ENCODE measurements at regions not wholly inside any gene's neighbourhood (a gene's known extent, or its start where the extent isn't known, plus 50 kb on each side); places are given as distances from the start of the nearest gene placed in this dataset.

DNA sequence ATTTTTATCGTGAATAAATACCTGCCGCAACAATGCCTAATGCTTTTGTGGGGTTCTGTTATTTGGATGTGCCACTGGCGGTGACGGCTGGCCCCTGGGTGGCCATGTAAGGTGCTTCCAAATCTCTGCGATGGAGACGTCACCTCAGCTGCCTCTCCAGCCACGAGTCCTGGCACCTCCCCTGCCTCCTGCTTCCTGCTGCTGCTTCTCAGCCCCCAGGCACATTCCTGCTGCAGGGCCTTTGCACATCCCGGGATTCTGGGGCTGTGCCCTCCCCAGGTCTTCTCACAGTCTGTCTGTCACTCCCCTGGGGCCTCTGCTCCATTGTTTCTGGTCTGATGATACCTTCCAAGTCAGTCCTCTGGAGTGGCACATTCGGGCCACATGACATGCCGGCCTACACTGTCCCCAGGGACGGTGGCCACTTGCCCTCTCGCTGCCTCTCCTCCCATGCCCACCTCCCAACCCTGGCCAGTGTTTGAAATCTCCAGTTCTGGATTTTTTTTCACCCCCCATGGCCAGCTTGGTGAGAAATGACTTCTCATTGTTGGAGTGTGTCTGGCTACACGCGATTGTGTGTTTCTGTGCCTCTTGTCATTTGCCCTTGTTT is 151.8 kb downstream of the KIF26A start:
- FAIRE-seq: no peak
- DNase-seq (ENCODE audit: insufficient read length, low spot score): no peak

DNA sequence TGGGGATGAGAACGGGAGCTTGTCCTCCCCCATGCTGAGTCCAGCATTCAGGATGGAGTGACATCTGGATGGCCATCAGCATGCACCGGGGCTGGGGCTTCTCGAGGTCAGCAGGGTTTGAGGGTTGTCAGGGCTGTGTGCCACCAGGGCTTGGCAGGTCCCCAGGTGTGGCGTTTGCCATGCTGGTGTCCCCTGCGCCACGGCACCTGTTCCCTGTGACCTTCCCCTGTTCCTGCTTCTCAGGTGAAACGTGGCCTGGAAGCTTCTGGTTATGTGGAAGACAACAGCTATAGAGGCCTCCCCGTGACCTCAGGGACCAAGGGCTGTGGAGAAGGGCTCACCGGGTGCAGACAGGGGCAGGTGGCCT is 152.4 kb downstream of the KIF26A start:
- DNase-seq (ENCODE audit: insufficient read length, low spot score): no peak
- no peak for FAIRE-seq

DNA sequence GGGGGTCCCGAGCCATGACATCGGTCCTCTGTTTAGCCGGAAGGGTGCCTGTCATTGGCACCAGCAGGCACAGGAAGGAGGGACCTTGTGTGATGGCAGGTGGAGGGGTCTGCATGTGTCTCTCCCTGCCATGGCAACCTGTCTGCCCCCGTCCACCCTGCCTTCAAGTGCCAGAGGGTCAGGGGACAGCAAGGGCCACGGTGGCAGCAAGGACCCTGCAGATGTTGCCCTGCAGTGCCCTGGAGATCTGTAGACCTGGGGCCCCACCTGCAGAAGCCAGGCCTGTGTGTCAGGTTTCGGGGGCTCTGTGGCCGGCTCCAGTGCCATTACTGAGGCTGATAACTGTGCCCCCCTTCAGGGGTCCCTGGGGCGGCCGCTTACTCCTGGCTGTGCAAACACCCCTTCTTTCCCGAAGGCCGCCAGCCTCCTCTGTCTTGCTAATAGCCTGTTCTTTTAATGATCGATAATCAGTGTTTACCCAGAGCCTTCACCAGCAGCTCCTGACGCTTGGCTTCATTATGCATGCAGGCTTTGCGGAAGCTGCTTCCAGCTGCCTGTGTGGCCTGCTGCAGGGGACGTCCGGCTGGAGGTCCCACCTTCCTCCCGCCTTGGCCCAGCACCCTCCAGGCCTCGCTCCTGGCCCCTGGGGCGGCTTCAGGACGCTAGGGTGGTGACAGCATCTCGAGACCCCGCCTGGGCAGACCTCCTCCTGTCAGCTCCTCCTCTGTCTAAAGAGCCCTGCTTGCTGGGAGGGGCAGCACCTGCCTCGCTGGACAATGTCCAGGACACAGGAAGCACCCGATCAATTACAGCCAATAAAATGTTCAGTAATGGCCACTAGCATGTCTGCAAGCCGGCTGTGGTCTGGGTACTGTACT is 153.0 kb downstream of the KIF26A start:
- FAIRE-seq: no peak

DNA sequence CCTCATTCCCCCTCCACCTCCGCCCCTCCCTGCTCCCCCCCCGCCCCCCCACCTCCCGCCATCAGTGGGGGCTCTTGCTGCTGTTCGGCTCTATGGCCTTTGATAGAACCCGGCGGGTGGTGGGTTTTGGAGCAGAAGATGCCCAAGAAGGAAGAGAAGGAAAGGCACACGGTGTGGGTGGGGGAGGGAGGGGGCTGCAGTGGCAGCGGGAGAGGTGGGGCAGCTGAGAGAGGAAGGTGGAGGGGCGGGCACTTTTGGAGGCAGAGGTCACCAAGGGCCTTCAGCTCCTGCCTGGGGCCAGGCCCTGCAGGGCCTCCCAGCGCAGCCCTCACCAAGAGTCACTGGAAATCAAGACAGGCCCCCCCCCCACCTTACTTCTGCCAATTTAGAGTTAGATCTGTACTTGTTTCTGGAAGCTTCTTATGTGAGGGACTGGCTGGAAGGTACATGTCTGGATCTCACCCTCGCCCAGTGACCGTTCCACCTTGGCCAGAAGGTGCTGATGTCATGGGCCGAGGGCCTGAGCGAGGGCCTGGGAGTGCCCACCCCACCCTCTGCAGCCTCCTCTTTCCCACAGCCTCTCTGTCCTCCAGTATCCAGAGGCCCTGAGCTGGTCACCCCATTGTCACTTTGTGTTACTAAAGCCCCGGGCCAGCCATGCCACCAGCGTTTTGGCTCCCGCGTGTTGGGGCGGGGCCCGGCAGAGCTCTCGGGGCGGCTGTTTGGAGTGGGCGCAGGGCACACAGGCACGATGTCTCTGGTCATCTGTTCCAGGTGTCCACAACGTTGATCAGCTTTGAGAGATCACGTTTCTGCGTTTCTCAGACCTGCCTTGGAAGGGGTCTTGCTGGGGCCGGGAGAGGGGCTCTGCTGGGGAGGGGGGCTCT is 153.9 kb downstream of the KIF26A start:
- FAIRE-seq: no peak
- DNase-seq (ENCODE audit: insufficient read length, low spot score): no peak

More for the DNA sequence above, 153.0 kb downstream of the KIF26A start:
- DNase-seq (ENCODE audit: insufficient read length, low spot score): no peak

DNA sequence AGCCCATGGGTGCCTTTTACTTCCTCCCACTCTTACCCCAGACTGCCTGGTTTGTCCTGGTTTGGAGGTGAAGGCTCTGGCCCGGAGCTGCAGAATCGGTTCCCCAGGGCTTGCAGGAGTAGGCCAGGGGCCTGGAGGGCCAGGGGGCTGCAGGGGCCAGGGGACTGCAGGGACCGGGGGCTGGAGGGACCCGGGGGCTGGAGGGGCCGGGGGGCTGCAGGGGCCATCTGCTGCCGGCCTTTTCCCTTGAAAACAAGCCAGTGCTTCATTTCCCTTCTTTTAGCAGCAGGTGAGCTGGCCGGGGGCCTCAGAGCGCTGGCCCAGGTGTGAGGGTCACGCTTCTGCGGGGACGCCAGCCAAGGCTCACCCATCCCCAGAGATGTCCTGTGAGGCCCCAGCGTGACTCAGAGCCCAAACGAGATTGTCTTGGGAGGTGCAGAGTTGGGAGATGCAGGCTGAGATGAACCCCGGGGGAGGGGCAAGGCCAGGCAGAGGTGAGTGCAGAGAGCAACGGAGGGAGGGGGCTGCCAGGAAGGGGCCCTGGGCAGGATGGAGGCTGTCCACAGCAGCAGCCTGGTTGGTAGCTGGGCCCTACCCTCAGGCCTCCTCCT is 154.9 kb downstream of the KIF26A start:
- FAIRE-seq (no peak), DNase-seq (ENCODE audit: insufficient read length, low spot score) (no peak)

DNA sequence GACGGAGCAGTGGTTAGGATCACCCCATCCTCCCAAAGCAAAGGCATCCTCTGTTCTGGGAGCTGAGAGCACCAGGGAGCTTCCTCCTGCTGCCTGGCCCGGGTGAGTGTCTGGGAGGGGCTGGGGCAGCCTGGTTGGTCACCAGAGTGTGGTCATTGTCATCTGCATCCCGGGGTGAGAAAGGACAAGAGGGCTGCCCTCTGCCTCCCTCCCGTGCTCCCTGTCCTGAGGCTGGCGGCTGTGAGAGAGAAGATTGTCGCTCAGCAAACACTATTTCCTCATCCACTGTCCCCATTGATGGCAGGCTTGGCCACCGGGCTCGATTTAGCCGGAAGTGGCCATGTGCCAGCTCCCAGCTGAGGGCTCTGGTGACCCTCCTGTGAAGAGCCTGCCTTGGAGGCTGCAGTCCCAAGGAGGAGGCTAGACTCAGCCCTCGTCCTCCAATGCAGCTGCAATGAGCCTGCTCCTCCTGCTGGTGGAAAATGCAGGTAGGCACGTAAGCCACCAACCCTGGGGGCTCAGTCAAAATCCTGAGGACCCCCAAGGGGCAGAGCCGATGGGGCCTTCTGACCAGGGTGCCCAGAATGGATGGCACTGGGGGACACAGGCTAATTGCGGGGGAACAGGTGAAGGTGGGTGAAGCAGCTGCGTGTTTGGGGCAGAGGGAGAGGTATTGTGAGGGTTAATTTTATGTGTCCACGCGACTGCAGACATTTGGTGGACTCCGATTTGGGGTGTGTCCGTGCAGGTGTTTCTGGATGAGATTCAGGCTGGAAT is 155.7 kb downstream of the KIF26A start:
- no peak for DNase-seq (ENCODE audit: insufficient read length, low spot score)
- no peak for FAIRE-seq

DNA sequence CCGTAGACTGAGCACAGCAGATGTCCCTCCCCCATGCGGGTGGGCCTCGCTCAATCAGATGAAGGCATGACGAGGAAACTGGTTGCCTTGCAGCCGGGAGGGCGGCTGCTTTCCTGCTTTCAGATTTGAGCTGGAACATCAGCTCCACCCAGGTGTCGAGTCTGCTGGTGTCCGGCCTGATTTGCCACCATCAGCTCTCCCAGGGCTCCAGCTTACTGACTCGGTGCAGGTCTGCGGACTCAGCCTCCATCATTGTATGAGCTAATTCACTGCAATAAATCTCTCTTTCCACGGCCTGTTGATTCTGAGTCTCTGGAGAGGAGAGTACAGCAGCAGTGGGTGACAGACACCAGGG is 156.2 kb downstream of the KIF26A start:
- FAIRE-seq (no peak), DNase-seq (ENCODE audit: insufficient read length, low spot score) (no peak)

DNA sequence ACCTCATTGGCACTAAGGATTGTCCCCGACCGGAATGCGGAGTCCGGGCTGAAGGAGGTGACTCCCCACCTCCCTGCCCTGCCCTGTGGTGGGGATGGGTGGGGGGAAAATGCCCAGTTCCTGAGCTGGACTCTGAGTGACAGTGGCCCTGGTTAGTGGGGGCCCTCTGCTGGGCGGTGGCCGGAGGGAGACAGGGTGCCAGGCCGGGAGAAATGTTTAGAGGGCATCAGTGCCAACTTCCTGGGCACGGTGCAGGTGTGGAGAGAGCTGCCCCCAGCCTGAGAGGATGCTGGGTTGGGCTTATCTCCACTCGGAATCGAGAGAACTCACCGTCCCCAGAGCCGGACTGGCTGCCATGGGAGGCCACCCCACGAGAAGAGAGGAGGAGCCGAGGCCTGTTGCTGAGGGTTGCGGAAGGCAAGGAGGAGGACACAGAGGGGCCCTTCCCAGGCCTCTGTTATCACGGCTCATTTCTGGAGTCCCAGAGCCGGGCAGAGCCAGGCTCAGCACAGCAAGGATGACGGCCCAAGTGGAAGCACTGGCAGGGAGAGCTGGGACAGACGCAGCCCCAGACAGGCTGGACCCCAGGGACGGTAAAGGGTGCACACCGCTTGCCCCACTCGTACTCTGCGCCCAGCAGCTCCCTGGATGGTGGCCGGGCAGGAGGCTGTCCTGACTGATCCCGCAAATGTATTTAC is 156.7 kb downstream of the KIF26A start:
- FAIRE-seq (no peak), DNase-seq (ENCODE audit: insufficient read length, low spot score) (no peak)

DNA sequence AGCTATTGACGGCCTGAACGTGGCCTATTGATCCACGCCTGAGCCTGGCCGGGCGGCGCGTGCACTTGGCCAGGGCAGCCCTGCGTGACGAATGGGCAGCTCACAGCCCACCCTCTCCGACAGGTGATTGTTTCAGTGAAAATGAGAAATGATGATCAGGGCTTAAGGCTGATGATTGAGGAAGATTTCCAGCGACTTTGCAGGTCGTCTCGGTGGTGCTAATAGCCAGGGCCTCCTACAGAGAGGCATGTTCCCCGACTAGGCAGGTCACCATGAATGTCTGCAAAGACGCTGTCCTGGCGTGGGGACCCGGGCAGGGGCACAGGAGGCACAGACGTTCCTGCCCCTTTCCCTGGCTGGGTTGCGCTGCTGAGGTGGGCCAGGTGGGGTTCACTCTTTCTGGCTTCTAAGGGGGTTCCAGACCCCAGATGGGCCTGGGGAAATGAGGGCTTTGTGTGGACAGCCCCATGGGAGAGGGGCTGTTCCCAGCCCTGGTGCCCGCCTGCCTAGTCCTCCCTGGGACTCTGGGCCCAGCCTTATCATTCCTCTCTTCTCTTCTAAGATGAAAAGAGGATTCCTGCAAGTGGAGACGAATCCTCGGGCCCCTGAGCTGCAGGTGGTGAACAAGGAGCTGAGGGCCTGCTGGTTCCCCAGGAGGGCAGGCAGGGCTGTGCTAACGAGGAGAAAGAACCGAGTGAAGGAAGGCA is 157.4 kb downstream of the KIF26A start:
- no peak for FAIRE-seq
- DNase-seq (ENCODE audit: insufficient read length, low spot score): no peak

DNA sequence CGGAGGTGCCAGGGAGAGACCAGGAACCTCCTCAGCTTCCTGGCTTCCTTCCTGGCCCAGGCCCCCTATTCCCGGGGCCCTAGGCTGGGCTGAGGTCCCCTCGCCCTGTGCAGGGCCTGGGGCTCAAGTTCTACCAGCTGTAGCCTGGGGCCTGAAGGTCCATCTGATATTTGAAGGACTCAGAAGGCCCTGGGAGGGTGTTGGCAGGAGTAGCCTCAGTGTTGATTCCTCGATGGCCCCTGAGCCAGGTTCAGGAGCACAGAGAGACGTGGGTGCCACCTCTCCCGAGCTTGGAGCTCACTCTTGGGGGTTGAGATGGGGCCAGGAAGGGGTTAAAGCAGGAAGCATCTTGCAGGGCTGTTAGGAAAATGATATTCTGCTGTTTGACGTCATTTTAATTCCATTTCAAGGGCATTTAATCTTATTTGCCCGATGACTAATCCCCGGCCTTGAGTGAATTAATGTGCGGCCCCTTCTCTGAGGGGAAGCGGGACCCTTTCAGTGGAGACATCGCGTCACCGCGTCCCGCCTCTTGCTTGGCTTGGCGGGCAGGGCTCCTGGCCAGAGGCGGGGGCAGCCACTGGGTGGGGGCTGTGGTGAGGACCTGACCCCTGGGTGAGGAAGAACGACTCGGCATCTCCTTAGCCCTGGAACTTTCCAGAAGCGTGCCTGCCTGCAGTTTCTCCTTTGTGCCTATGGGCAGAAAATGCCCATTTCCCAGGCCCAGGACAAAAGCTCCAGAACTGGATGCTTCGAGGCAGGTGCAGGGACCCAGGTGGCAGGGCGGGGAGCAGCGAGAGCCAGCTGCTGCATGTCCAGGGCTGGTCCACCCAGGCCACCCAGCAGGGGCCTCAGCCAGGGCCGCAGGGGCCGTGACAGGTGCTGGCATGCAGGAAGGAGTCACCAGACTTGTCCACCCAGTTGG is 158.3 kb downstream of the KIF26A start:
- DNase-seq (ENCODE audit: insufficient read length, low spot score) (no peak), FAIRE-seq (no peak)

DNA sequence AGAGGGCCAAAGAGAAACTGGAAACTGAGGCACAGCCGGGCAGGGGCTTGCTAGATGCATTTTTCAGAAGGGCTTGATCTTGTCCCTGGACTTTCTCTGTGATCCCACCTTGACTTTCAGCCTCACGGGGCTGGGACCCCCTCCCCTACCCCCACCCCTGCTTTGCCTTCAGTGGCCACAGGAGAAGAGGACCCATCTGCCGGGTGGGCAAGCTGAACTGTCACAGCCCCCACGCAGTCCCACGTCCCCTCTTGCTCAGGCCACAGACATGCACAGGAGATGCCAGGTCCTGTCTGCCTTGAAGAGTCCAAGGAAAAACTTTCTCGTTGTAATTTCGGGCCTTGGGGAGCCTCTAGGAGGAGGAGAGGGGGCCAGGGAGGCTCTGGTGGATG is 158.9 kb downstream of the KIF26A start:
- FAIRE-seq: no peak

DNA sequence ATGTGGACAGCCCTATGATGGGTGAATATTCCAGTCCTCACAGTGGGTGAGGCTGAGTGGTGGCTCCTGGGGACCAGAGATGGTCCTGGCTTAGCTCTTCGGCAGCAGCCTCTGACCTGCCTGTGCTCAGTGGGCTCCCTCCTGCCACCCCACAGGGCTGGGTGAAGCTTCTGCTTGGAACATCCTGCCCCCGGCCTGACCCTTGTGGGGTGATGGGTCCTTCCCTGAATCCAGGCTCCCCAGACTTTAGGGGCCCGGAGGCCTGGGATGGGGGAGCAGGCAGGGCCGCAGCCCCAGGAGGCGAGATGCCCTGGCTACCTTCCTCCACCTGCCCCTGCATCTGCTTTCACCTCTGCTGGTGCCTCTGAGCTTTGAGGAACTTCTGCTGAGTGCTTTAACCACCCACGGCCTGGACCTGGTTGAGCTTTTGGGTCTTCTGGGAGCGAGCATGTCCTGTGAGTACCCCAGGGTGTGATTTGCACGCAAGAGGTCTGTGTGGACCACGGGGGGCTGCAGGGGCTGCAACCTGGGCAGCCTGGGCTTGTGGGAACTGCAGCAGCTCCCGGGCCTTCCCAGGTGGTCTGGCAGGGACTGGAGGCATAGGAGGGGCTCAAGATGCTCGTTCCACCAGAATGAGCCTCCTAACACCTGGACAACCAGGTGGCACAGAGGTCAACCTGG is 159.5 kb downstream of the KIF26A start:
- no peak for DNase-seq (ENCODE audit: insufficient read length, low spot score)
- FAIRE-seq: no peak

More for the DNA sequence above, 158.9 kb downstream of the KIF26A start:
- no peak for DNase-seq (ENCODE audit: insufficient read length, low spot score)

DNA sequence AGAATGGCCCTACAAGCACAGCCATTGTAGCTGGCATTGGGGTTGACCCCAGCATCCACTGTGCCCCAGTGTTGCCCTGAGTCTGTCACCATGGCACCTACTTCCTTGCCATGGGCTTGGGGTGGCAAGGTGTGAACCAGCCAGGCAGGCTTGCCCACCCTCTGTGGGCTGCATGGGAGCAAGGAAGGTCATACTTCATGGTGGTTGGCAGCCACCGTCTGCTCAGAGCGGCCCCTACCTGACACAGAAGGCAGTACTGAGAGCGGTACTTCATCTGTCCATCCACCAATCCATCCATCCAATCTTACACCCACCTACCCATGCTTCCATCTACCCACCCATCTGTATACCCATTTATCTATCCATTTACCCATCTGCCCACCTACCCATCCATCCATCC is 160.1 kb downstream of the KIF26A start:
- FAIRE-seq (no peak), DNase-seq (ENCODE audit: insufficient read length, low spot score) (no peak)

DNA sequence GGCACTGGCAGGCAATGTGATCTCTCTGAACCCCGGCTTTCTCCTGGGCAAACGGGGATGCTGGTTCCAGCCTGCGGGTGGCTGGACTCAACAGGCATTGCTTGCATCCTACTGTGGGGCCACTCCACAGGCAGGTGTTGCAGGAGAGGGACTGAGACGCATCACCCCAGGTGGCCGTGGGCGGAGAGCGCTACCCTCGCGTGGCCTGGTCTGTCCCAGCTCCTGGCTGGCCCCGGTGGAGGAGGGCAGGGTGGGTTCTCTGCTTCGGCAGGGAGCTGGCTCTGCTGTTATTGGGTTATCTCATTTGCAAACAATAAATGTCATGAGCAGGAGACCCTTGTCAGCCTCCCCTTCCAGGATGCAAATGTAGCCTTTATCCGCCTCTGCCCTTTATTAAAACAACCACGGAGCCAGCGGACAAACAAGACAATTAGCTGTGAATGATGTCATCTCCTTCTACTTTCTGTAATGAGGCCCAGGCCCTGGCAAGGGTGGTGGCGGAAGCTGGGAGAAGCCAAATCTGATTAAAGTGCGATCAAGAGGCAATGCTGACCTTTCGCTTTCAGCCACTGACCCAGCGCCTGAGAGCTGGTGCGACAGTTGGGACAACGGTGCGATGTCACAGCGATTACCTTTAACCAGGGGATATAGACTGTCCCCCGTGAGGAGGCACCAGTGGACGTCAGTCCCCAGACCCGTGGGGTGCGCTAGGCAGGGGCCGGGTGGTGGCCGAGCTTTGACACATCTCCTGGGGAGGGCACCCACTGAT is 161.8 kb downstream of the KIF26A start:
- no peak for FAIRE-seq
- DNase-seq (ENCODE audit: insufficient read length, low spot score): no peak

DNA sequence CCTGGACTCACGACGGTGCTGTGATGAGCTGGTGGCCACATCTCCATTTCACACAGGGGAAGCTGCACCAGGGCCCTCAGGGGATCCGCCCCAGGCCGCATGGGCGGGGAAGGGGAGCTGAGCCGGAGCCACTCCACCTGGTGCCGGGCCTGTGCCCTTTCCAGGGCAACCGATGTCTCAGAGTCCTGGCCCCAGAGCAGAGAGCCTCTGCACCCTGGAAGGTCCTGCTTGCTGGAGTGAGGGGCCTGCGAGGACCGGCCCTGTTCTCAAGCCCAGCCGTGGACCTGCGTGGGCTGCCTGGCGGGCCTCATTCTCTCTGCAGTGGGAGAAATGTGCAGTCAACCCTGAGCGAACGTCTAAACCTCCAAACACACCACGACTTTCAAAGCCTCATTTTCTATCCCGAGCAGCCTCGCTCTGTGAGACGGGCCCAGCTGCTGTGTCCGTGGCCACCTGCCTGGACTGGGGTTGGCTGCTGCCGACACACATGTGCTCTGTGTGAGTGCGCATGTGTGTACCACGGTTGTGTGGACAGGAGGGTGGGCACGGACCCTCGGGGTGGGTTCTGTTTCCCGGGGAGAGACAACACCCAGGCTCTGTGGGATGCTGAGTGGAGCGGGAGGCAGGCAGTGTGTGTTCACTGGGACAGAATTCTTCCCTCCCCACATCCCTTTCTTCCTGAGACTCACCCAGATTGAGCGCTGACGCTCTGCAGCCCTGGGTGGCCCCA is 163.5 kb downstream of the KIF26A start:
- no peak for FAIRE-seq
- no peak for DNase-seq (ENCODE audit: insufficient read length, low spot score)

DNA sequence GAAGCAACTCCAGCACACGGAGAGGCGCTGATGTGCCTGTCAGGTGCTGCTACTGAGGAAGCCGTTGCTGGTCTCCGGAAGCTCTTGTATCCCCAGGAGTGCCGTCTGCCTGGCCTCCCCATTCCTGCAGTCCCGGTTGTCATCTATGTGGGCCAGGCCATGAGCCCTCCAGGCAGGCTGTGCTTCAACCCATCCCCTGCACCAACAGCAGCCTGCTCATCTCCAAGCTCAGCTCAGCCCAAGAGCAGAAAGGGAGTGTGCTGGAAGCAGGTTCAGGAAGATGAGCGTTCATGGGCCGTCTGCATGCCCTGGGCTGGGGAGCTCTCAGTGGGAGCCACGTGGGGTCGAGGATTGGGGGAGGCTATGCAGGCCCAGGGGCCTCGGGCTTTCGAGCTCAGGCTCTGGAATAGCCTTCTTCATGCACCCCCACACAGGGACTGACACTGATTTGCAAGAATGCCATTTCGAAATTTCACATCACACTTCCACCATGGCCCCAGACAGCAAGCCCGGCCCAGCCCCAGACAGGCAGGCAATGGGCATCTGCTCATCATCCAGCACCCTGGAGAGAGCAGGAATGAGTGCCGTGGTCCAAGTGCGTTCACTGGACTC is 164.5 kb downstream of the KIF26A start:
- no peak for DNase-seq (ENCODE audit: insufficient read length, low spot score)
- no peak for FAIRE-seq
